PFSK-1 (cell line): ENCODE measurements at regions not wholly inside any gene's neighbourhood (a gene's known extent, or its start where the extent isn't known, plus 50 kb on each side); places are given as distances from the start of the nearest gene placed in this dataset.

ENCODE experiments used
- FOXP2 ChIP-seq: optimal IDR thresholded peaks from 2 replicates; pipeline ENCODE3; 2011; ENCODE audit warnings: borderline replicate concordance, control low read depth, inconsistent platforms; ENCODE audit not compliant: insufficient read depth; ENCODE audit errors: extremely low read length, extremely low read depth
- POLR2AphosphoS5 ChIP-seq: IDR thresholded peaks from 2 replicates; pipeline ENCODE4 v1.6.1; 2012; ENCODE audit warnings: low read depth, mild to moderate bottlenecking, control low read depth, low read length, moderate library complexity
- REST ChIP-seq, 2 experiments: IDR thresholded peaks; 2 replicates each; pipeline versions ENCODE4 v1.6.1 to v1.8.0; 2011 to 2012; ENCODE audit warnings: low read depth in 2 of 2, low read length in 2 of 2, control low read depth in 1 of 2, inconsistent platforms in 1 of 2, mild to moderate bottlenecking in 1 of 2, moderate library complexity in 1 of 2; ENCODE audit not compliant: insufficient read depth in 1 of 2
- SIN3A ChIP-seq: IDR thresholded peaks from 2 replicates; pipeline ENCODE4 v1.6.1; 2012; ENCODE audit warnings: mild to moderate bottlenecking, low read length, moderate library complexity, borderline replicate concordance; ENCODE audit not compliant: insufficient read depth
- TAF1 ChIP-seq: IDR thresholded peaks from 2 replicates; pipeline ENCODE4 v1.6.1; 2012; ENCODE audit warnings: low read length, control low read depth, borderline replicate concordance; ENCODE audit not compliant: insufficient read depth

- TF ChIP-seq FOXP2 (no peak), SIN3A (no peak), POLR2AphosphoS5 (no peak)
These were observed 457.0 kb downstream of the INHBA start for GRCh38 chr7:41245916-41246315.

- TF ChIP-seq POLR2AphosphoS5 = no peak
- no peak for TF ChIP-seq TAF1
- no peak for TF ChIP-seq REST (IDR thresholded peaks at IDR 0.05; ENCODE audit: insufficient read depth in 1 of 2, low read depth in 2 of 2, low read length in 2 of 2)
- TF ChIP-seq SIN3A = no peak
- no peak for TF ChIP-seq FOXP2
These were observed 458.6 kb downstream of the INHBA start for GRCh38 chr7:41244246-41244645.

GRCh38 chr7:41241641-41242040, 461.2 kb downstream of the INHBA start:
- TF ChIP-seq SIN3A = no peak
- no peak for TF ChIP-seq TAF1
- TF ChIP-seq FOXP2 = no peak
- no peak for TF ChIP-seq POLR2AphosphoS5
- no peak for TF ChIP-seq REST (IDR thresholded peaks at IDR 0.05; ENCODE audit: insufficient read depth in 1 of 2, low read depth in 2 of 2, low read length in 2 of 2)

- TF ChIP-seq POLR2AphosphoS5 = no peak
These were observed 463.3 kb downstream of the INHBA start for GRCh38 chr7:41239596-41239995.

- no peak for TF ChIP-seq FOXP2
- no peak for TF ChIP-seq SIN3A
- TF ChIP-seq POLR2AphosphoS5 = no peak
- no peak for TF ChIP-seq TAF1
These were observed 464.0 kb downstream of the INHBA start for GRCh38 chr7:41238851-41239331.

- TF ChIP-seq SIN3A = no peak
- TF ChIP-seq TAF1 = no peak
- no peak for TF ChIP-seq REST (IDR thresholded peaks at IDR 0.05; ENCODE audit: insufficient read depth in 1 of 2, low read depth in 2 of 2, low read length in 2 of 2)
- no peak for TF ChIP-seq POLR2AphosphoS5
- no peak for TF ChIP-seq FOXP2
These were observed 464.9 kb downstream of the INHBA start for GRCh38 chr7:41237956-41238355.

- TF ChIP-seq TAF1 (no peak), POLR2AphosphoS5 (no peak), FOXP2 (no peak), SIN3A (no peak), REST (IDR thresholded peaks at IDR 0.05; ENCODE audit: insufficient read depth in 1 of 2, low read depth in 2 of 2, low read length in 2 of 2) (no peak)
These were observed 470.8 kb downstream of the INHBA start for GRCh38 chr7:41232086-41232485.
